Lower leg skin (tissue), 4 donors: ENCODE measurements at regions not wholly inside any gene's neighbourhood (a gene's known extent, or its start where the extent isn't known, plus 50 kb on each side); places are given as distances from the start of the nearest gene placed in this dataset.
"Not testable (repeated sequence)": the region's sequence is repeated elsewhere in the genome, so short reads cannot be mapped to it uniquely, and the experiment has no call there.

ENCODE experiments used
- DNase-seq, 2 donors: peaks; one replicate each; pipeline ENCODE4 v3.0.0-alpha.2; 2019; ENCODE audit warnings: low spot score in 2 of 2
- H3K4me3 ChIP-seq: fragments of 200-600 bp; sonication (generic); 2 replicates; pipeline ENCODE4 v1.5.1; 2017; ENCODE audit warnings: mild to moderate bottlenecking, low read depth; ENCODE audit not compliant: poor library complexity, severe bottlenecking
- CTCF ChIP-seq, 3 donors: fragments of 450-650 bp; IDR thresholded peaks; one replicate each; pipeline ENCODE4 v1.5.1; 2016; ENCODE audit warnings: antibody characterized with exemption in 3 of 3, mild to moderate bottlenecking in 3 of 3, moderate library complexity in 2 of 3
- POLR2A ChIP-seq, 2 donors: fragments of 450-650 bp; IDR thresholded peaks; one replicate each; pipeline ENCODE4 v1.6.1; 2016 to 2017; ENCODE audit warnings: antibody characterized with exemption in 2 of 2, mild to moderate bottlenecking in 1 of 2, moderate library complexity in 1 of 2
- WGBS, 2 donors: methylation state at CpG; one replicate each; pipeline ENCODE4 v1.1.5; 2018; 5-methylcytosine and 5-hydroxymethylcytosine counted together
- intact Hi-C: fragments of 100-400 bp; cut with DNase I; formaldehyde crosslinking; loops from one replicate; pipeline ENCODE4 v1.15.0; 2023; ENCODE audit warnings: low total_unique reads

- intact Hi-C loops, result no loop called here
- H3K4me3 ChIP-seq, result no peak overlapping the region
- no peak for DNase-seq
- TF ChIP-seq POLR2A (IDR thresholded peaks at IDR 0.05), result no peak
- no peak for TF ChIP-seq CTCF (IDR thresholded peaks at IDR 0.05)
- 31 to 33% methylated on average over 4 of the region's 4 CpGs for WGBS, 2 donors
These were observed 158.1 kb downstream of the SLC24A2 start for GRCh38 chr9:19630760-19631159.

GRCh38 chr9:19629488-19629887 is 159.3 kb downstream of the SLC24A2 start:
- WGBS, 2 donors, result 47 to 52% methylated on average over 3 of the region's 3 CpGs
- H3K4me3 ChIP-seq, result no peak overlapping the region
- intact Hi-C loops, result no loop called here
- TF ChIP-seq POLR2A (IDR thresholded peaks at IDR 0.05) (no peak), CTCF (IDR thresholded peaks at IDR 0.05) (no peak)
- DNase-seq, result no peak

- intact Hi-C loops, DNase-seq, H3K4me3 ChIP-seq: not testable (repeated sequence)
- WGBS, 2 donors, result 94 to 96% methylated on average over 1 of the region's 1 CpG
These were observed 163.4 kb downstream of the SLC24A2 start for GRCh38 chr9:19625426-19625825.

- intact Hi-C loops, result no loop called here
- 65 to 66% methylated on average over 3 of the region's 3 CpGs for whole genome bisulfite sequencing, 2 donors
- TF ChIP-seq POLR2A (IDR thresholded peaks at IDR 0.05), result no peak
- TF ChIP-seq CTCF (IDR thresholded peaks at IDR 0.05), result no peak
- DNase-seq, result no peak
- H3K4me3 ChIP-seq, result no peak overlapping the region
These were observed 164.3 kb downstream of the SLC24A2 start for GRCh38 chr9:19624519-19624918.

GRCh38 chr9:19623941-19624340 is 164.9 kb downstream of the SLC24A2 start:
- intact Hi-C loops, result no loop called here
- DNase-seq, result no peak
- TF ChIP-seq POLR2A (IDR thresholded peaks at IDR 0.05) (no peak), CTCF (IDR thresholded peaks at IDR 0.05) (no peak)
- H3K4me3 ChIP-seq, result no peak overlapping the region
- WGBS, 2 donors, result 47 to 49% methylated on average over 4 of the region's 4 CpGs

GRCh38 chr9:19620326-19620725 is 168.5 kb downstream of the SLC24A2 start:
- WGBS, 2 donors, result 70 to 71% methylated on average over 4 of the region's 4 CpGs
- intact Hi-C loops, result no loop called here
- no peak overlapping the region for H3K4me3 ChIP-seq
- no peak for TF ChIP-seq CTCF (IDR thresholded peaks at IDR 0.05)
- no peak for TF ChIP-seq POLR2A (IDR thresholded peaks at IDR 0.05)
- no peak for DNase-seq
